Panc1 (cell line): ENCODE measurements at regions not wholly inside any gene's neighbourhood (a gene's known extent, or its start where the extent isn't known, plus 50 kb on each side); places are given as distances from the start of the nearest gene placed in this dataset.

ENCODE experiments used
- ATAC-seq: fragments of 200-7000 bp; cut with Tn5 transposase; 2 replicates; pipeline ENCODE4 v1.9.1; 2020; ENCODE audit warnings: mild to moderate bottlenecking, moderate library complexity
- BruUV-seq: library from RNA; stranded (reverse); fragments of 400-500 nt; replicated peaks from 2 replicates; lab custom pipeline; 2021; lab: Mats Ljungman, UMichigan
- CTCF ChIA-PET: fragments of 300-600 bp; sonication (Branson Sonifier 250); formaldehyde crosslinking; loops from one replicate; lab custom pipeline; 2022; ENCODE audit warnings: antibody characterized with exemption; lab: Charles Lee
- POLR2A ChIA-PET: fragments of 300-600 bp; sonication (Branson Sonifier 250); formaldehyde crosslinking; loops from one replicate; lab custom pipeline; 2022; ENCODE audit warnings: antibody characterized with exemption; lab: Charles Lee
- DNase-seq: peaks from one replicate; pipeline ENCODE4 v3.0.0-alpha.2; 2010; ENCODE audit warnings: low read depth, low spot score
- H3K27ac ChIP-seq: 2 replicates; pipeline ENCODE4 v1.5.1; 2011; ENCODE audit warnings: mild to moderate bottlenecking, low read length, inconsistent platforms
- H3K27me3 ChIP-seq: fragments of 200-500 bp; sonication (Bioruptor generic); 2 replicates; pipeline ENCODE4 v1.6.0; 2014; ENCODE audit warnings: low read length, inconsistent platforms; ENCODE audit not compliant: control insufficient read depth, insufficient read depth
- H3K36me3 ChIP-seq: fragments of 200-500 bp; sonication (Bioruptor generic); 2 replicates; pipeline ENCODE4 v1.5.1; 2014; ENCODE audit warnings: inconsistent platforms, mild to moderate bottlenecking, low read length, moderate library complexity; ENCODE audit not compliant: control insufficient read depth, insufficient read depth
- H3K4me1 ChIP-seq: 2 replicates; pipeline ENCODE4 v1.5.1; 2011; ENCODE audit warnings: inconsistent platforms, mild to moderate bottlenecking, low read length, moderate library complexity; ENCODE audit not compliant: control insufficient read depth, insufficient read depth
- H3K4me3 ChIP-seq, 2 experiments: 2 replicates each; pipeline ENCODE4 v1.5.1; 2011 to 2012; ENCODE audit warnings: low read depth in 2 of 2, low read length in 2 of 2, mild to moderate bottlenecking in 2 of 2, inconsistent platforms in 1 of 2, moderate library complexity in 1 of 2
- H3K9me3 ChIP-seq: fragments of 200-500 bp; sonication (Bioruptor generic); 2 replicates; pipeline ENCODE4 v1.5.1; 2014; ENCODE audit warnings: low read depth, mild to moderate bottlenecking, inconsistent platforms, low read length, moderate library complexity; ENCODE audit not compliant: control insufficient read depth, insufficient read depth
- CTCF ChIP-seq: fragments of 450-650 bp; IDR thresholded peaks from 2 replicates; pipeline ENCODE4 v1.5.1; 2017; ENCODE audit warnings: mild to moderate bottlenecking
- POLR2AphosphoS5 ChIP-seq: IDR thresholded peaks from 2 replicates; pipeline ENCODE4 v1.6.1; 2012; ENCODE audit warnings: mild to moderate bottlenecking, low read depth, low read length, moderate library complexity
- SIN3A ChIP-seq: IDR thresholded peaks from 2 replicates; pipeline ENCODE4 v1.6.1; 2012; ENCODE audit warnings: low read depth, mild to moderate bottlenecking, low read length, moderate library complexity, borderline replicate concordance; ENCODE audit not compliant: insufficient read depth
- TCF7L2 ChIP-seq: IDR thresholded peaks from 2 replicates; pipeline ENCODE4 v1.6.1; 2011; ENCODE audit warnings: mild to moderate bottlenecking, low read depth, low read length, inconsistent platforms
- in situ Hi-C: cut with HindIII; loops from 2 replicates; pipeline ENCODE4 v1.10.0; 2016; ENCODE audit warnings: low sequenced_read_pairs, low pct_unique_long_range_greater_than_20kb
- intact Hi-C: fragments of 100-400 bp; cut with micrococcal nuclease; formaldehyde crosslinking; loops from one replicate; pipeline ENCODE4 v1.10.0; 2022; ENCODE audit not compliant: unreplicated experiment
- TF ChIP-seq, protein P1 (sequence below), 2 experiments: IDR thresholded peaks; 2 replicates each; pipeline ENCODE4 v1.6.1; 2011 to 2012; ENCODE audit warnings: low read depth in 2 of 2, control low read depth in 1 of 2, low read length in 1 of 2, mild to moderate bottlenecking in 1 of 2, moderate library complexity in 1 of 2; ENCODE audit not compliant: insufficient read depth in 1 of 2

GRCh38 chr10:14391342-14391741, 60.6 kb upstream of the FRMD4A start:
- no peaks in the 10 kb centered on the region for H3K36me3 ChIP-seq
- H3K4me1 ChIP-seq = no peaks in the 10 kb centered on the region
- H3K27me3 ChIP-seq = no peaks in the 10 kb centered on the region
- H3K27ac ChIP-seq = no peak overlapping the region
- intact Hi-C loops = no loop called here
- DNase-seq = no peak
- no peak for ATAC-seq
- ChIA-PET CTCF (no interaction called here), POLR2A (no interaction called here)
- H3K4me3 ChIP-seq = no peak overlapping the region
- TF ChIP-seq CTCF = no peak
- TF ChIP-seq POLR2AphosphoS5 = no peak
- TF ChIP-seq SIN3A = no peak
- TF ChIP-seq, protein P1, sequence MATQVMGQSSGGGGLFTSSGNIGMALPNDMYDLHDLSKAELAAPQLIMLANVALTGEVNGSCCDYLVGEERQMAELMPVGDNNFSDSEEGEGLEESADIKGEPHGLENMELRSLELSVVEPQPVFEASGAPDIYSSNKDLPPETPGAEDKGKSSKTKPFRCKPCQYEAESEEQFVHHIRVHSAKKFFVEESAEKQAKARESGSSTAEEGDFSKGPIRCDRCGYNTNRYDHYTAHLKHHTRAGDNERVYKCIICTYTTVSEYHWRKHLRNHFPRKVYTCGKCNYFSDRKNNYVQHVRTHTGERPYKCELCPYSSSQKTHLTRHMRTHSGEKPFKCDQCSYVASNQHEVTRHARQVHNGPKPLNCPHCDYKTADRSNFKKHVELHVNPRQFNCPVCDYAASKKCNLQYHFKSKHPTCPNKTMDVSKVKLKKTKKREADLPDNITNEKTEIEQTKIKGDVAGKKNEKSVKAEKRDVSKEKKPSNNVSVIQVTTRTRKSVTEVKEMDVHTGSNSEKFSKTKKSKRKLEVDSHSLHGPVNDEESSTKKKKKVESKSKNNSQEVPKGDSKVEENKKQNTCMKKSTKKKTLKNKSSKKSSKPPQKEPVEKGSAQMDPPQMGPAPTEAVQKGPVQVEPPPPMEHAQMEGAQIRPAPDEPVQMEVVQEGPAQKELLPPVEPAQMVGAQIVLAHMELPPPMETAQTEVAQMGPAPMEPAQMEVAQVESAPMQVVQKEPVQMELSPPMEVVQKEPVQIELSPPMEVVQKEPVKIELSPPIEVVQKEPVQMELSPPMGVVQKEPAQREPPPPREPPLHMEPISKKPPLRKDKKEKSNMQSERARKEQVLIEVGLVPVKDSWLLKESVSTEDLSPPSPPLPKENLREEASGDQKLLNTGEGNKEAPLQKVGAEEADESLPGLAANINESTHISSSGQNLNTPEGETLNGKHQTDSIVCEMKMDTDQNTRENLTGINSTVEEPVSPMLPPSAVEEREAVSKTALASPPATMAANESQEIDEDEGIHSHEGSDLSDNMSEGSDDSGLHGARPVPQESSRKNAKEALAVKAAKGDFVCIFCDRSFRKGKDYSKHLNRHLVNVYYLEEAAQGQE (IDR thresholded peaks at IDR 0.05; ENCODE audit: insufficient read depth in 1 of 2, low read depth in 2 of 2, low read length in 1 of 2) = no peak
- TF ChIP-seq TCF7L2 = no peak
- in situ Hi-C loops = no loop called here
- no peaks in the 10 kb centered on the region for H3K9me3 ChIP-seq
- BruUV-seq = no TSS peak

- POLR2A ChIA-PET = no interaction called here
Measured at GRCh38 chr10:14389981-14390590, 59.4 kb upstream of the FRMD4A start.

More at GRCh38 chr10:14389981-14390590, 59.4 kb upstream of the FRMD4A start:
- intact Hi-C loops = no loop called here
- DNase-seq (no peak), ATAC-seq (no peak)
- Histone ChIP-seq H3K4me1 (no peaks in the 10 kb centered on the region), H3K4me3 (no peak overlapping the region), H3K27me3 (no peaks in the 10 kb centered on the region), H3K27ac (no peak overlapping the region), H3K9me3 (no peaks in the 10 kb centered on the region), H3K36me3 (no peaks in the 10 kb centered on the region)
- TF ChIP-seq, protein P1 (IDR thresholded peaks at IDR 0.05; ENCODE audit: insufficient read depth in 1 of 2, low read depth in 2 of 2, low read length in 1 of 2) = no peak
- TF ChIP-seq TCF7L2 (no peak), SIN3A (no peak), CTCF (no peak), POLR2AphosphoS5 (no peak)
- in situ Hi-C loops = no loop called here
- BruUV-seq = no TSS peak
- CTCF ChIA-PET = no interaction called here
